IgD-negative memory B cell (primary cell): ENCODE measurements at regions not wholly inside any gene's neighbourhood (a gene's known extent, or its start where the extent isn't known, plus 50 kb on each side); places are given as distances from the start of the nearest gene placed in this dataset.

ENCODE experiments used
- H3K27ac Mint-ChIP-seq, 3 donors: one replicate each; pipeline ENCODE4 v1.8.0; 2020 to 2022; ENCODE audit warnings: mild to moderate bottlenecking in 3 of 3, mixed read lengths in 3 of 3, moderate library complexity in 1 of 3
- H3K27me3 Mint-ChIP-seq: one replicate; pipeline ENCODE4 v1.8.0; 2021; ENCODE audit warnings: mixed read lengths
- H3K36me3 Mint-ChIP-seq: one replicate; pipeline ENCODE4 v1.8.0; 2020; ENCODE audit warnings: mild to moderate bottlenecking, mixed read lengths
- H3K4me1 Mint-ChIP-seq, 3 donors: one replicate each; pipeline ENCODE4 v1.8.0; 2020 to 2022; ENCODE audit warnings: mixed read lengths in 3 of 3, mild to moderate bottlenecking in 1 of 3
- H3K4me3 Mint-ChIP-seq, 4 donors: one replicate each; pipeline ENCODE4 v1.8.0; 2020 to 2022; ENCODE audit warnings: mild to moderate bottlenecking in 4 of 4, mixed read lengths in 4 of 4, moderate library complexity in 3 of 4
- H3K9me3 Mint-ChIP-seq, 3 donors: one replicate each; pipeline ENCODE4 v1.8.0; 2020 to 2021; ENCODE audit warnings: mixed read lengths in 3 of 3, mild to moderate bottlenecking in 1 of 3

- peaks cover 3 to 12% (median 4%) of the 10 kb centered on the region in 3 donors for H3K9me3 Mint-ChIP-seq
These were observed 638.6 kb downstream of the BCOR start for GRCh38 chrX:39459204-39459603.

GRCh38 chrX:39459952-39460351, 637.8 kb downstream of the BCOR start:
- Mint-ChIP-seq H3K27me3 (peaks cover 9% of the 10 kb centered on the region), H3K36me3 (peaks cover 4% of the 10 kb centered on the region), H3K4me3 (no peak overlapping the region), H3K27ac (no peak overlapping the region), H3K9me3 (peaks cover 3 to 12% (median 4%) of the 10 kb centered on the region in 3 donors), H3K4me1 (peaks cover 0 to 1% (median 0%) of the 10 kb centered on the region in 3 donors)

More at GRCh38 chrX:39459204-39459603, 638.6 kb downstream of the BCOR start:
- Mint-ChIP-seq H3K4me1 (no peaks in the 10 kb centered on the region), H3K27me3 (peaks cover 6% of the 10 kb centered on the region), H3K4me3 (no peak overlapping the region), H3K27ac (no peak overlapping the region), H3K36me3 (no peaks in the 10 kb centered on the region)

GRCh38 chrX:39460499-39460898, 637.3 kb downstream of the BCOR start:
- peaks cover 3 to 12% (median 4%) of the 10 kb centered on the region in 3 donors for H3K9me3 Mint-ChIP-seq
- H3K4me1 Mint-ChIP-seq = peaks cover 0 to 1% (median 0%) of the 10 kb centered on the region in 3 donors
- peaks cover 11% of the 10 kb centered on the region for H3K27me3 Mint-ChIP-seq
- H3K4me3 Mint-ChIP-seq = no peak overlapping the region
- H3K27ac Mint-ChIP-seq = no peak overlapping the region
- H3K36me3 Mint-ChIP-seq = peaks cover 4% of the 10 kb centered on the region

- no peak overlapping the region for H3K4me3 Mint-ChIP-seq
- peaks cover 12% of the 10 kb centered on the region for H3K27me3 Mint-ChIP-seq
- peaks cover 0 to 2% (median 0%) of the 10 kb centered on the region in 3 donors for H3K9me3 Mint-ChIP-seq
- peaks cover 0 to 1% (median 0%) of the 10 kb centered on the region in 3 donors for H3K4me1 Mint-ChIP-seq
- H3K36me3 Mint-ChIP-seq = peaks cover 4% of the 10 kb centered on the region
- H3K27ac Mint-ChIP-seq = peak overlapping the region in 1 of 3 donors; percentile 67
These were observed 634.9 kb downstream of the BCOR start for GRCh38 chrX:39462835-39463234.

- H3K36me3 Mint-ChIP-seq = peaks cover 4% of the 10 kb centered on the region
- no peak overlapping the region for H3K4me3 Mint-ChIP-seq
- H3K9me3 Mint-ChIP-seq = peaks cover 0 to 2% (median 0%) of the 10 kb centered on the region in 3 donors
- H3K27ac Mint-ChIP-seq = no peak overlapping the region
- H3K27me3 Mint-ChIP-seq = peaks cover 10% of the 10 kb centered on the region
- H3K4me1 Mint-ChIP-seq = peaks cover 0 to 1% (median 0%) of the 10 kb centered on the region in 3 donors
These were observed 633.5 kb downstream of the BCOR start for GRCh38 chrX:39464253-39464652.

- Mint-ChIP-seq H3K27me3 (peaks cover 10% of the 10 kb centered on the region), H3K4me3 (no peak overlapping the region), H3K4me1 (peaks cover 0 to 1% (median 0%) of the 10 kb centered on the region in 3 donors), H3K27ac (no peak overlapping the region), H3K36me3 (peaks cover 4% of the 10 kb centered on the region), H3K9me3 (peaks cover 0 to 2% (median 0%) of the 10 kb centered on the region in 3 donors)
These were observed 632.3 kb downstream of the BCOR start for GRCh38 chrX:39465467-39465866.

- Mint-ChIP-seq H3K27ac (no peak overlapping the region), H3K36me3 (peaks cover 4% of the 10 kb centered on the region), H3K27me3 (peaks cover 10% of the 10 kb centered on the region), H3K4me1 (peaks cover 0 to 1% (median 0%) of the 10 kb centered on the region in 3 donors), H3K4me3 (no peak overlapping the region), H3K9me3 (peaks cover 0 to 2% (median 0%) of the 10 kb centered on the region in 3 donors)
These were observed 631.9 kb downstream of the BCOR start for GRCh38 chrX:39465906-39466305.

- peaks cover 9% of the 10 kb centered on the region for H3K27me3 Mint-ChIP-seq
- no peak overlapping the region for H3K27ac Mint-ChIP-seq
- peaks cover 0 to 1% (median 0%) of the 10 kb centered on the region in 3 donors for H3K4me1 Mint-ChIP-seq
- H3K36me3 Mint-ChIP-seq = peaks cover 6% of the 10 kb centered on the region
- no peak overlapping the region for H3K4me3 Mint-ChIP-seq
- H3K9me3 Mint-ChIP-seq = no peaks in the 10 kb centered on the region
These were observed 628.6 kb downstream of the BCOR start for GRCh38 chrX:39469126-39469525.

GRCh38 chrX:39470588-39471407, 627.0 kb downstream of the BCOR start:
- peaks cover 2% of the 10 kb centered on the region for H3K36me3 Mint-ChIP-seq
- H3K4me3 Mint-ChIP-seq = no peak overlapping the region
- peaks cover 6% of the 10 kb centered on the region for H3K27me3 Mint-ChIP-seq
- H3K4me1 Mint-ChIP-seq = no peaks in the 10 kb centered on the region
- H3K27ac Mint-ChIP-seq = peak overlapping the region in 1 of 3 donors; percentile 42
- no peaks in the 10 kb centered on the region for H3K9me3 Mint-ChIP-seq

GRCh38 chrX:39472161-39472560, 625.6 kb downstream of the BCOR start:
- Mint-ChIP-seq H3K27ac (no peak overlapping the region), H3K4me3 (no peak overlapping the region), H3K4me1 (no peaks in the 10 kb centered on the region), H3K27me3 (peaks cover 5% of the 10 kb centered on the region), H3K36me3 (peaks cover 2% of the 10 kb centered on the region), H3K9me3 (no peaks in the 10 kb centered on the region)

- H3K36me3 Mint-ChIP-seq = peaks cover 2% of the 10 kb centered on the region
- H3K9me3 Mint-ChIP-seq = no peaks in the 10 kb centered on the region
- peaks cover 0 to 4% (median 0%) of the 10 kb centered on the region in 3 donors for H3K4me1 Mint-ChIP-seq
- H3K4me3 Mint-ChIP-seq = peak overlapping the region in 1 of 4 donors; percentile 51
- peaks cover 7% of the 10 kb centered on the region for H3K27me3 Mint-ChIP-seq
- no peak overlapping the region for H3K27ac Mint-ChIP-seq
These were observed 623.9 kb downstream of the BCOR start for GRCh38 chrX:39473812-39474211.

GRCh38 chrX:39475372-39475771, 622.4 kb downstream of the BCOR start:
- no peak overlapping the region for H3K4me3 Mint-ChIP-seq
- no peak overlapping the region for H3K27ac Mint-ChIP-seq
- H3K27me3 Mint-ChIP-seq = peaks cover 7% of the 10 kb centered on the region
- peaks cover 0 to 4% (median 0%) of the 10 kb centered on the region in 3 donors for H3K4me1 Mint-ChIP-seq
- H3K9me3 Mint-ChIP-seq = no peaks in the 10 kb centered on the region
- peaks cover 2% of the 10 kb centered on the region for H3K36me3 Mint-ChIP-seq

GRCh38 chrX:39476604-39477021, 621.1 kb downstream of the BCOR start:
- no peak overlapping the region for H3K4me3 Mint-ChIP-seq
- peaks cover 7% of the 10 kb centered on the region for H3K27me3 Mint-ChIP-seq
- H3K27ac Mint-ChIP-seq = no peak overlapping the region
- no peaks in the 10 kb centered on the region for H3K36me3 Mint-ChIP-seq
- H3K9me3 Mint-ChIP-seq = no peaks in the 10 kb centered on the region
- H3K4me1 Mint-ChIP-seq = peaks cover 0 to 4% (median 0%) of the 10 kb centered on the region in 3 donors

- peaks cover 0 to 4% (median 0%) of the 10 kb centered on the region in 3 donors for H3K4me1 Mint-ChIP-seq
- no peak overlapping the region for H3K27ac Mint-ChIP-seq
- H3K36me3 Mint-ChIP-seq = no peaks in the 10 kb centered on the region
These were observed 620.6 kb downstream of the BCOR start for GRCh38 chrX:39477031-39477761.

GRCh38 chrX:39477762-39478120, 620.0 kb downstream of the BCOR start:
- Mint-ChIP-seq H3K27ac (peak overlapping the region in 1 of 3 donors; percentile 63), H3K9me3 (no peaks in the 10 kb centered on the region), H3K36me3 (no peaks in the 10 kb centered on the region), H3K4me3 (peak overlapping the region in 1 of 4 donors; percentile 56), H3K4me1 (peaks cover 0 to 4% (median 0%) of the 10 kb centered on the region in 3 donors), H3K27me3 (peaks cover 7% of the 10 kb centered on the region)

More at GRCh38 chrX:39477031-39477761, 620.6 kb downstream of the BCOR start:
- peaks cover 7% of the 10 kb centered on the region for H3K27me3 Mint-ChIP-seq
- H3K9me3 Mint-ChIP-seq = no peaks in the 10 kb centered on the region
- H3K4me3 Mint-ChIP-seq = no peak overlapping the region
